Stimulated activated CD8-positive, alpha-beta memory T cell treated with anti-CD3 and anti-CD28 coated beads, Interleukin-12 subunit alpha, Interleukin-12 subunit beta, amount 100 ng/mL, for 4 hours (primary cell): ENCODE measurements at regions not wholly inside any gene's neighbourhood (a gene's known extent, or its start where the extent isn't known, plus 50 kb on each side); places are given as distances from the start of the nearest gene placed in this dataset.
"Not testable (repeated sequence)": the region's sequence is repeated elsewhere in the genome, so short reads cannot be mapped to it uniquely, and the experiment has no call there.

Experiments
- DNase-seq: peaks from one replicate; pipeline ENCODE4 v3.0.0-alpha.2; 2020; ENCODE audit warnings: low read depth

DNA sequence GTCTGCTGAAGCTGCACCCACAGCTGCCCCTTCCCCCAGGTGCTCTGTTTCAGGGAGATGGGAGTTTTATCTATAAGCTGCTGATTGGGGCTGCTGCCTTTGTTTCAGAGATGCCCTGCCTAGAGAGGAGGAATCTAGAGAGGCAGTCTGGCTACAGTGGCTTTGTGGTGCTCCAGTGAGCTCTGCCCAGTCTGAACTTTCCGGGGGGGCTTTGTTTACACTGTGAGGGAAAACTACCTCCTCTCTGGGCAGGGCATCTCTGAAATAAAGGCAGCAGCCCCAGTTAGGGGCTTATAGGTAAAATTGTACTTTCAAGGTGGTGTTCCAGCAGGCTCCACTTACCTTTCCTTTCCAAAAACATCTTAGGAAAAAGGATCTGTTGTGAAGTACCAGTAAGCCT lies 242.2 kb downstream of the SPRY1 start:
- DNase-seq, result no peak

DNA sequence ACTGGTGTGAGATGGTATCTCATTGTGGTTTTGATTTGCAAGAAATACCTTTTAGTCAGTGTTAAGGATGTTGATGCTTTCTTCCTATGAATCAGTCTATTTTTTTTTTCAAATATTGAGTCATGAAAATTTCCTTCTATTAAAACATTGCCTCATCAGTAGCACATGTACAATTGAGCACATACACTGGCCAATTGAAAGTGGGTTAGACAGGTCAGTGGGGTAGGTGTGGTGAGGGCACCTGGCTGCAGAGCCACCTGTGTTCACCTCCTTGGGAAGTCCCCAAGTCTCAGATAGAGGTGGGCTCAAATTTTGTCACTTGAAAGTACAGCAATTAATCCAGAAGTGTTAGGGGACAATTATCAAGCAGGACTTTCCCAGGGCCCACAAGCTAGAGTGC lies 243.7 kb downstream of the SPRY1 start:
- no peak for DNase-seq

- no peak for DNase-seq
These were observed 244.2 kb downstream of the SPRY1 start for GRCh38 chr4:123640824-123641223.

GRCh38 chr4:123643691-123644090 lies 247.1 kb downstream of the SPRY1 start:
- no peak for DNase-seq

- DNase-seq, result no peak
These were observed 252.7 kb downstream of the SPRY1 start for GRCh38 chr4:123649250-123649644.

GRCh38 chr4:123649645-123650391 lies 253.2 kb downstream of the SPRY1 start:
- DNase-seq, result no peak

GRCh38 chr4:123651066-123651465 lies 254.5 kb downstream of the SPRY1 start:
- no peak for DNase-seq

- no peak for DNase-seq
These were observed 255.1 kb downstream of the SPRY1 start for GRCh38 chr4:123651536-123652180.

DNA sequence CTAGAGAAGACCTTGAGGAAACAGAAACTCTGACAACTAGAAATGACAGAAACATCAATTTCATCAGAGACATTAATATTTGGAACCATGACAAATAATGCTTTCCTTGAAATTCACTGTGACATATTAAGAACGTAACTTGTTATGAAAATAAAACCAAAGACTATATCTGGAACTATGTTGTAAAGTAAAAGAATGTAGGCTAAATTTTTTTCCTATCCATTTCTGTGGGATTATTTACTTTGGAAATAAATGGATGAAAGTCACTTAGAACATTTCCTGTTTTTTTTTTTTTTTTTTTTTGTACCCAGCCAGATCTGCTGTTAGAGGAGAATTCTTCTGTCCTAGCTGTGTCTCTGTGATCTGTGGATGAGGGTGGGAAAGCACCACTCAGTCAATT lies 255.9 kb downstream of the SPRY1 start:
- no peak for DNase-seq

GRCh38 chr4:123653236-123653635 lies 256.6 kb downstream of the SPRY1 start:
- DNase-seq, result no peak

DNA sequence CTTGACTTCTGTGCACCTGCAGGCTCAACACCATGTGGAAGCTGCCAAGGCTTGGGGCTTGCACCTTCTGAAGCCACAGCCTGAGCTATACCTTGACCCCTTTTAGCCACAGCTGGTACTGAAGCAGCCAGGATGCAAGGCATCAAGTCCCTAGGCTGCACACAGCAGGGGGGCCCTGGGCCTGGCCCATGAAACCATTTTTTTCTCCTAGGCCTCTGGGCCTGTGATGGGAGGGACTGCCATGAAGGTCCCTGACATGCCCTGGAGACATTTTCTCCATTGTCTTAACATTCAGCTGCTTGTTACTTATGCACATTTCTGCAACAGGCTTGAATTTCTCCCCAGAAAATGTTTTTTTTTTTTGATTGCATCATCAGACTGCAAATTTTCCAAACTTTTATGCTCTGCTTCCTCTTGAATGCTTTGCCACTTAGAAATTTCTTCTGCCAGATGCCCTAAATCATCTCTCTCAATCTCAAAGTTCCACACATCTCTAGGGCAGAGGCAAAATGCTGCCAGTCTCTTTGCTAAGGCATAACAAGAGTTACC lies 260.2 kb downstream of the SPRY1 start:
- not testable (repeated sequence) for DNase-seq

GRCh38 chr4:123657606-123658005 lies 261.0 kb downstream of the SPRY1 start:
- not testable (repeated sequence) for DNase-seq

DNA sequence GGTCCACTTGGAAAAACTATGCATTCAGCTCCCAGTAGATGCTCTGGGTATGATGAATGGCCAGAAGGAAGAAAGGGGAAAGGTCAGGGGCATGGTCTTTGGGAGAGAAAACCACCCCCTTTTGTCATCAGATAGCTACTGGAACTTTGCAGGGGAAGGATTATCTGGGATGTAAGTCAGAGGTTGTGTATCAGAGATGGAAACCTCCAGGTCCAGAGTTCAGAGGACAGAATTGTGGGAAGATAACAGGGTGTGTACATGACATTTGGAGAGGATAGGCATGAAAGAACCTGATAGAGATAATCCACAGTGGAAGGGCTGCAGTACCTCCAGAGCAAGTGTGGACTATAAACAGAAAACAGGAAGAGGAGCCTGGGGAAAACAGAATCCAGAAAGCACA lies 262.7 kb downstream of the SPRY1 start:
- no peak for DNase-seq

DNA sequence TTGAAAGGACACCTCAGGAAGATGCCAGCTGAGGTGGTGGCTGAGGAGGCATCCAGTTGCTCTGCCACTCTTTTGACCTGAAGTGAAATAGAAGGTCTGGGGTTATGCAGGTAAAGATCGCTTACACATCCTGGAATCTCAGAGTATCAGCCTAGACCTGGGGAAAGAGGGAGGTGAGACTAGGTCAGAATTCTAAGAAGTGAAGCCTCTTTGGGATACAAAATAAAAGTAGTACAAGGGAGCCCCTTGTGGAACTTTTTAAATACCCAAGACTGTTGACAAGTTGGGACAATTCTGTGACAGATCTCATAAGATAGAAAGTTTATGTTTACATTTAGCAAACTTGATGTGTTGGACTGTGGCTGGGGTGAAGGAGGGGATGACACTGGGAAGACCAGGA lies 263.1 kb downstream of the SPRY1 start:
- DNase-seq, result no peak

DNA sequence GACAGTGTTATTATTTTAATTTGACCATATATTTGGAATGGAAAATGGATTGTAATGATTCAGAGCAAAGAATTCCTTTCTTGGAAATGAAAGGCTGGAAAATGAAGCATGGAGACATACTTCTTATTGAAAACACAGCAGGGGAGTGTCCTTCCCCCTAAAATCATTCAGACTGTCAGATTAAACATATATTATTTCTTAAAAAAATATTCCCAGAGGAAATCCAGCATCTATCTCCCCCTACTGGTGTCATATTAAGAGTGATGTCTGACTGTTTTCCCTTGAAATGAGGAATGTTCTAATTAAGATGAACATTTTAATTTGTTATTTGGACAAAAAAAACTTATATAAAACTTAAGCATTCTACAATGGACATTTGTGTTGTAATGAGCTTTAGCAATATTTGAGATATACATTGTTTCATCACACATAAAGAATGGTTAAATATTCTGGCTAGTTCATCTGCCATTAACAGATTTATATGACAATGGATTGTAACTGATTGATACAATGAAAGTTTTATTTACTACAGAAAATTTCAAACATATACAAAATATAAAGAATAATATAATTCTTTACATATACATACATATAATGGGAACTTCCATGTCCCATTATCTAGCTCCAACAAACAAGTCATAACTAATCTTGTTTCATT lies 264.6 kb downstream of the SPRY1 start:
- no peak for DNase-seq

GRCh38 chr4:123662827-123663226 lies 266.2 kb downstream of the SPRY1 start:
- no peak for DNase-seq

GRCh38 chr4:123666486-123666885 lies 269.9 kb downstream of the SPRY1 start:
- DNase-seq, result no peak

- DNase-seq, result no peak
These were observed 270.9 kb downstream of the SPRY1 start for GRCh38 chr4:123667496-123667895.

DNA sequence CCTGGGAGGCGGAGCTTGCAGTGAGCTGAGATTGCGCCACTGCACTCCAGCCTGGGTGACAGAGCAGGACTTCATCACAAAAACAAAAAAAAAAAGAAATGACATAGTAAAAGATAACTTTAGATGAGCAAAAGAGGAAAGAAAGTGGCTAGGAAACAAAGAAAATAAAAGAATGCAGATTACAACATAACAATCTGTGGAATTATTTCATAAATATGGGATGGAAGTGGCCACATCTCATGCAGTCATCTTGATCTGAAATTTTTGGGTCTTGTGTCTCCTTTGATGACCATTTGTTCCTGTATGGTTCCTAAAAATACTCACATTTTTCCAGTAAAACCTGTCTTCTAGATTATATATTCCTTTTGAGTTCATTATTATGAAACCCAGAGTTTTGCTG lies 271.4 kb downstream of the SPRY1 start:
- DNase-seq, result no peak

GRCh38 chr4:123671636-123672404 lies 275.2 kb downstream of the SPRY1 start:
- DNase-seq, result no peak

- DNase-seq, result no peak
These were observed 276.4 kb downstream of the SPRY1 start for GRCh38 chr4:123672987-123673386.

GRCh38 chr4:123673971-123674370 lies 277.4 kb downstream of the SPRY1 start:
- DNase-seq, result no peak
